Loucy (cell line): ENCODE measurements at regions not wholly inside any gene's neighbourhood (a gene's known extent, or its start where the extent isn't known, plus 50 kb on each side); places are given as distances from the start of the nearest gene placed in this dataset.
"Not testable (repeated sequence)": the region's sequence is repeated elsewhere in the genome, so short reads cannot be mapped to it uniquely, and the experiment has no call there.

Experiments used
- H2AFZ ChIP-seq: fragments of 200-600 bp; sonication (generic); 2 replicates; pipeline ENCODE4 v1.6.0; 2016; ENCODE audit warnings: antibody characterized with exemption, mild to moderate bottlenecking, low read length, moderate library complexity
- H3F3A ChIP-seq: fragments of 200-600 bp; 2 replicates; pipeline ENCODE4 v1.6.0; 2016; ENCODE audit warnings: antibody characterized with exemption, low read depth, mild to moderate bottlenecking
- H3K27me3 ChIP-seq: fragments of 200-600 bp; sonication (generic); 2 replicates; pipeline ENCODE4 v1.6.1; 2014; ENCODE audit warnings: low read length, mild to moderate bottlenecking; ENCODE audit not compliant: insufficient read depth, poor library complexity, severe bottlenecking
- H3K36me3 ChIP-seq: fragments of 200-600 bp; sonication (generic); 2 replicates; pipeline ENCODE4 v1.6.1; 2016; ENCODE audit warnings: low read length; ENCODE audit not compliant: insufficient read depth
- H3K4me1 ChIP-seq: fragments of 200-600 bp; sonication (generic); 2 replicates; pipeline ENCODE4 v1.5.1; 2014; ENCODE audit warnings: low read length, mild to moderate bottlenecking; ENCODE audit not compliant: insufficient read depth, poor library complexity, severe bottlenecking
- H3K4me2 ChIP-seq: fragments of 200-600 bp; sonication (generic); 2 replicates; pipeline ENCODE4 v1.6.0; 2014; ENCODE audit warnings: antibody characterized with exemption, low read length, low read depth, mild to moderate bottlenecking; ENCODE audit not compliant: poor library complexity, severe bottlenecking
- H3K4me3 ChIP-seq: fragments of 200-600 bp; sonication (generic); 2 replicates; pipeline ENCODE4 v1.5.1; 2014; ENCODE audit warnings: low read length, mild to moderate bottlenecking, mixed read lengths; ENCODE audit not compliant: poor library complexity, severe bottlenecking
- H3K79me2 ChIP-seq: fragments of 200-600 bp; sonication (generic); 2 replicates; pipeline ENCODE4 v1.6.1; 2014; ENCODE audit warnings: low read length; ENCODE audit not compliant: insufficient read depth
- H3K9ac ChIP-seq: fragments of 200-600 bp; sonication (generic); 2 replicates; pipeline ENCODE4 v1.6.0; 2014; ENCODE audit warnings: mild to moderate bottlenecking, low read depth, low read length, moderate library complexity; ENCODE audit not compliant: poor library complexity, severe bottlenecking
- H3K9me2 ChIP-seq: fragments of 200-600 bp; sonication (generic); replicated peaks from 2 replicates; pipeline ENCODE4 v1.6.1; 2016; ENCODE audit warnings: low read depth, low read length, mixed read lengths
- H3K9me3 ChIP-seq: fragments of 200-600 bp; sonication (generic); 2 replicates; pipeline ENCODE4 v1.6.1; 2014; ENCODE audit warnings: mild to moderate bottlenecking, antibody characterized with exemption, low read length, low read depth; ENCODE audit not compliant: insufficient read depth
- H4K20me1 ChIP-seq: fragments of 200-600 bp; sonication (generic); 2 replicates; pipeline ENCODE4 v1.6.0; 2014; ENCODE audit warnings: antibody characterized with exemption, low read length, mild to moderate bottlenecking; ENCODE audit not compliant: insufficient read depth, poor library complexity, severe bottlenecking
- CTCF ChIP-seq: fragments of 200-600 bp; sonication (generic); conservative IDR thresholded peaks from 2 replicates; pipeline ENCODE4 v1.5.1; 2014; ENCODE audit warnings: mild to moderate bottlenecking, antibody characterized with exemption, low read length
- EZH2phosphoT487 ChIP-seq: fragments of 200-600 bp; IDR thresholded peaks from 2 replicates; pipeline ENCODE4 v1.6.1; 2018; ENCODE audit warnings: antibody characterized with exemption, mild to moderate bottlenecking, moderate library complexity, borderline replicate concordance

- H3K36me3 ChIP-seq, result no peaks in the 10 kb centered on the region
- no peak overlapping the region for H3K4me2 ChIP-seq
- H3K9ac ChIP-seq, result no peak overlapping the region
- H3K27me3 ChIP-seq, result no peaks in the 10 kb centered on the region
- H3K4me1 ChIP-seq, result no peaks in the 10 kb centered on the region
- no peak overlapping the region for H3K4me3 ChIP-seq
- no peak overlapping the region for H2AFZ ChIP-seq
- TF ChIP-seq EZH2phosphoT487, result no peak
- no peak for TF ChIP-seq CTCF
- no peaks in the 10 kb centered on the region for H4K20me1 ChIP-seq
- H3K9me3 ChIP-seq, result no peaks in the 10 kb centered on the region
- H3F3A ChIP-seq, result no peaks in the 10 kb centered on the region
- H3K9me2 ChIP-seq, result no peaks in the 10 kb centered on the region
- H3K79me2 ChIP-seq, result no peaks in the 10 kb centered on the region
These were observed 87.7 kb upstream of the RAB40AL start for GRCh38 chrX:102849396-102849795.

GRCh38 chrX:102858826-102859549, 78.1 kb upstream of the RAB40AL start:
- not testable (repeated sequence) for H3K9ac ChIP-seq, H3K36me3 ChIP-seq, H3F3A ChIP-seq, H2AFZ ChIP-seq, H3K4me3 ChIP-seq, H3K27me3 ChIP-seq, H3K4me1 ChIP-seq, H3K9me3 ChIP-seq, H3K9me2 ChIP-seq, H3K4me2 ChIP-seq, H4K20me1 ChIP-seq, H3K79me2 ChIP-seq

GRCh38 chrX:102859550-102859871, 77.6 kb upstream of the RAB40AL start:
- H3K9me3 ChIP-seq, result no peaks in the 10 kb centered on the region
- H3K9me2 ChIP-seq, result no peaks in the 10 kb centered on the region
- no peaks in the 10 kb centered on the region for H4K20me1 ChIP-seq
- no peak overlapping the region for H3K4me3 ChIP-seq
- no peaks in the 10 kb centered on the region for H3F3A ChIP-seq
- no peaks in the 10 kb centered on the region for H3K27me3 ChIP-seq
- no peaks in the 10 kb centered on the region for H3K4me1 ChIP-seq
- no peaks in the 10 kb centered on the region for H3K79me2 ChIP-seq
- H3K36me3 ChIP-seq, result no peaks in the 10 kb centered on the region
- no peak overlapping the region for H2AFZ ChIP-seq
- H3K9ac ChIP-seq, result no peak overlapping the region
- no peak for TF ChIP-seq CTCF
- no peak for TF ChIP-seq EZH2phosphoT487
- no peak overlapping the region for H3K4me2 ChIP-seq

GRCh38 chrX:102860235-102860634, 76.8 kb upstream of the RAB40AL start:
- no peak overlapping the region for H3K4me2 ChIP-seq
- H3K4me1 ChIP-seq, result no peaks in the 10 kb centered on the region
- TF ChIP-seq EZH2phosphoT487 (no peak), CTCF (no peak)
- H4K20me1 ChIP-seq, result no peaks in the 10 kb centered on the region
- H3F3A ChIP-seq, result no peaks in the 10 kb centered on the region
- H2AFZ ChIP-seq, result no peak overlapping the region
- H3K36me3 ChIP-seq, result no peaks in the 10 kb centered on the region
- no peak overlapping the region for H3K9ac ChIP-seq
- H3K9me3 ChIP-seq, result no peaks in the 10 kb centered on the region
- no peaks in the 10 kb centered on the region for H3K9me2 ChIP-seq
- no peaks in the 10 kb centered on the region for H3K79me2 ChIP-seq
- no peak overlapping the region for H3K4me3 ChIP-seq
- H3K27me3 ChIP-seq, result no peaks in the 10 kb centered on the region
